HG02623 (cell line): ENCODE measurements at regions not wholly inside any gene's neighbourhood (a gene's known extent, or its start where the extent isn't known, plus 50 kb on each side); places are given as distances from the start of the nearest gene placed in this dataset.
A peak's percentile ranks its signal among the peaks of the same experiment; 100 is the strongest.

Experiments used
- ATAC-seq: cut with Tn5 transposase; IDR thresholded peaks from one replicate; pipeline ENCODE4 v1.9.1; 2021; ENCODE audit warnings: moderate library complexity; ENCODE audit not compliant: unreplicated experiment

GRCh38 chr4:85376285-85376684 lies 98.7 kb upstream of the ARHGAP24 start:
- ATAC-seq, result no peak

DNA sequence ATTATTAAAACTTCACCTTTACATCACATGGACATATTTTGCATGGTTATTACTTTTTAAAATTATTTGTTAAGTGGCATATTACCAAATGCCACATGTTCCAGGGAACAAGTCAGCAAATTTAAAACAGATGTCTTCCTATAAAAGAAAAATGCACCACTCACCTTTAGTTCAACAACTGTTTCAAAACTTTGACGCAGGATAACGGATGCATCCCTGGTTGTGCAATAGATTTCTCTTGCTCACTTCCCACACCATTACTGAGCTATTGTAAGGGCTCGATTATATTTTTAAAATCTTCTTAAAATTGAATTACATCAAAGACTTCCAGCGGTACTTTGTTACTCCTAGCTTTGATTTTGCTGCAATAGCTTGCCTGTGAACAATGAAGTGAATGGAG lies 93.0 kb upstream of the ARHGAP24 start:
- no peak for ATAC-seq

- ATAC-seq, result no peak
These were observed 83.9 kb upstream of the ARHGAP24 start for GRCh38 chr4:85391071-85391470.

GRCh38 chr4:85391589-85392410 lies 83.2 kb upstream of the ARHGAP24 start:
- ATAC-seq, result peak; percentile 75

DNA sequence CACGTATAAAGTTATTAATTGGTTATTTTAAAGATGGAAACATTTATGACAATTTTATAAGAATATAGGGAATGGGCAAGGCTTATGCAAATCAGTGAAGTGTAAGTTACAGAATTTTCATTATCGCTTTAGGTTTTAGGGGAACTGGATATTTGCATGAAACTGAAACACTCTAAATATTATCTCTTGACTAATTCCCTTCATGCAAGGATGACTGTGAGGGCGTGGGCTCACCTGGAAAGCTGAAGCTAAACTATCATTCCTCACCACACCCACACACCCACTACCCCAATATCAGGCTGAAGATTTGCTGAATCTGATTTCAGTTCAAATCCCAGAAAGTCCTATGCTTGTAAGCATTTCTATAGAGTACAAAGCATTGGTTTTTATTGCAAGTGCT lies 81.7 kb upstream of the ARHGAP24 start:
- peak; percentile 48 for ATAC-seq

- ATAC-seq, result no peak
These were observed 76.7 kb upstream of the ARHGAP24 start for GRCh38 chr4:85398276-85398675.

DNA sequence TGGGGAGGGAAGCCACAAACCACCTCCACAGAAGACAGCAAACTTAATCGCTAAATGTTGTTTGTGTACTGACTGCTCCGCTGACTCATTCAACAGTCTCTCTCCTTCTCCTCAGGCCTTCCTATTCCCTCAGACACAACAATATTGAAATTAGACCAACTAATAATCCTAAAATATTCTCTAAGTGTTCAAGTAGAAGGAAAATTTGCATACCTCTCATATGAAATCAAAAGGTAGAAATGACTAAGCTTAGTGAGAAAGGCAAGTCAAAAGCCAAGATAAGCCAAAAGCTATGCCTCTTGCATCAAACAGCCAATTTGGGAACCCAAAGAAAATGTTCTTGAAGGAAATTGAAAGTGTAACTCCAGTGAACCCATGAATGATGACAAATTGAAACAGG lies 75.7 kb upstream of the ARHGAP24 start:
- peak; percentile 70 for ATAC-seq

DNA sequence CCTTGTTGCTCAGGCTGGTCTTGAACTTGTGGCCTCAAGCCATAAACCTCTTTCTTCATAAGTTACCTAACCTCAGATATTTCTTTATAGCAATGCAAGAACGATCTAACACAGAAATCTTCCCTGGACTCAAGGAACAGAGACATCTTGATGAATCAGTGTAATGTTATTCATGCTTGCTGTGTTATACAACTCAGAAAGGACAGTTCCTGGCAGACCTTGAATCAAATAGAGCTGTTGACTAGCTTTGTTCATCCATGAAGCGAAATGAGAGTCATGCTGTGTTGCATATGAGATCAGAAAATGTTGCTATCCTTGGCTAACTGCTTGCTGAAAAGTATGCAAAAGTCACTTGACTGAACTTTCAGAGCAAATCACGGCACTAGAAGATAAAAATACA lies 72.6 kb upstream of the ARHGAP24 start:
- ATAC-seq, result no peak

- no peak for ATAC-seq
These were observed 68.8 kb upstream of the ARHGAP24 start for GRCh38 chr4:85406185-85406584.

- ATAC-seq, result no peak
These were observed 67.4 kb upstream of the ARHGAP24 start for GRCh38 chr4:85407546-85407945.

GRCh38 chr4:85408301-85408700 lies 66.6 kb upstream of the ARHGAP24 start:
- ATAC-seq, result no peak

DNA sequence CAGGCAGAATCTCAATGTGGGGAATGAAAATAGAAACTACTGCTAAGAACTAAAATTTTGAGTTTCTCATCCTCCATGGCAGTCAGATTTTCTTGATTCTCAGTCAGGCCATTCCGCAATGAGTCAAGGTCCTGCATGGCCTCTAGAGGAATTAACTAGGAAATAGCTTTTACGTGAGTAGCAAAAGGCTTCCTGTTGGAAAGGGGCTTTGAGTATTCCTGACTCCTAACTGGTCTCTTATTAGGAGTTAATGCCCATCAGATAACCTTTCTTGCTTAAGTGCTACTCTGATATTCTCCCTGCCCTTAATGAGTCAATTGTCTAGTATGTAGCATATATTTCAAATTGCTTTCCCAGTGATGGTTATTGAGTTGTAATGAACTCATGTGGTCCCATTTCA lies 65.7 kb upstream of the ARHGAP24 start:
- no peak for ATAC-seq

GRCh38 chr4:85411386-85411785 lies 63.6 kb upstream of the ARHGAP24 start:
- ATAC-seq, result no peak

DNA sequence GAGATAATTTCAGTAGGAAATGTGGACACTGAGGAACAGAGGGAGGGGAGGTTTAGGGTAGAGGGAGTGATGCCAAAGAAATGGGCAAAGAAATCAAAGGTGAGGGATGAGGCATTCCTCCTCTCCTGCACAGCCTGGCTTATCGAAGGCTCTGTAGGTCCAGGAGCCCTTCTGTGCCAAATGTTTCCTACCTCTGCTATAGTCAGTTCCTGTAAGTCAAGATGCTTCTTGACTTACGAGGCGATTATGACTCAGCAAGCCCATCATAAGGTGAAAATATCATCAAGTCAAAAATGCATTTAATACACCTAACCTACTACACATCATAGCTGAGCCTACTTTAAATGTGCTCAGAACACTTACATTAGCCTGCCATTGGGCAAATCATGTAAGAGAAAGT lies 60.0 kb upstream of the ARHGAP24 start:
- no peak for ATAC-seq

- no peak for ATAC-seq
These were observed 58.9 kb upstream of the ARHGAP24 start for GRCh38 chr4:85416094-85416493.

DNA sequence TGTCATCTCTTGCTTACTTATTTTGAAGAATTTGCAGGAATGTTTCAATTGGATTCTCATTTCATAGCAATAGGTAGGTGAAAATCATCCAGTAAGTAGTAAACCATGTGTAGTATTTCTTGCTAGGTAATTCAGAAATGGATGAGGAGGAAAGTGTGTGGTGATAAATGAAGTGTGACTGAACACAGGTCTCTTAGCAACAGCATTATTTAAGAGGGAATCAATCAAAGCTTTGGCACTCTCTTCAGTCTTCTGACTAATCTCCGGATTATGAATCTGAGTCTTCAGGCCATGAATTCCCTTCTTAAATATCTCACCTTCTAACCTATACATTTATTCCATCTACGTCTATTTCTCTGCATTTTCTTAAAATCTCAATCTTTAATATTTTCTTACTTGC lies 55.8 kb upstream of the ARHGAP24 start:
- ATAC-seq, result no peak

DNA sequence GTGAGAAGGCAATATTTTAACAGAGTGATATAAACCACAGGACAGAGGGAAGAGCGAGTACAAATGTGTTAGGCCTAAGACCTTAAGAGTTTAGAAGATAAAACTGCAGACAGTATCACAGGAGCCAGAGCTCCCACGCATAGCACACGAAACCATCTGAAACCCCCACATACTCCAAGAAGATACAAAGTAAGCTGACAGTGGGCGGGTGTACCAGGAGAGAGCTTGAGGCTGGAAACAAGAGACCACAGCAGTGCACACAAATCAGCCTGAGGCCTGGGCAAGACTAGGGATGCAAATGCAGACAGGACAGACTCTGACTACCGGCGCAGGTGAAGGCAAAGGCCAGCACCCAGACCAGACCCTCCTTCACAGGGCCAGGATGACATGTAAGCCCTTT lies 54.1 kb upstream of the ARHGAP24 start:
- peak; percentile 48 for ATAC-seq

GRCh38 chr4:85423431-85423830 lies 51.5 kb upstream of the ARHGAP24 start:
- no peak for ATAC-seq
